Transverse colon (tissue), 4 donors: ENCODE measurements at regions not wholly inside any gene's neighbourhood (a gene's known extent, or its start where the extent isn't known, plus 50 kb on each side); places are given as distances from the start of the nearest gene placed in this dataset.

Experiments used
- DNase-seq: peaks from one replicate; pipeline ENCODE4 v3.0.0-alpha.2; 2019
- H3K27ac ChIP-seq, 4 donors: fragments of 200-600 bp; sonication (generic); 2 replicates each; pipeline ENCODE4 v1.5.1; 2016 to 2018; ENCODE audit warnings: inconsistent platforms in 4 of 4
- H3K27me3 ChIP-seq: fragments of 200-600 bp; sonication (generic); 2 replicates; pipeline ENCODE4 v1.5.1; 2017; ENCODE audit warnings: inconsistent platforms
- H3K36me3 ChIP-seq, 4 donors: fragments of 200-600 bp; sonication (generic); 2 replicates each; pipeline ENCODE4 v1.5.1; 2017 to 2019; ENCODE audit warnings: inconsistent platforms in 4 of 4
- H3K4me1 ChIP-seq, 4 donors: fragments of 200-600 bp; sonication (generic); 2 replicates each; pipeline ENCODE4 v1.5.1; 2017 to 2020; ENCODE audit warnings: inconsistent platforms in 4 of 4
- H3K4me3 ChIP-seq, 4 donors: fragments of 200-600 bp; sonication (generic); 1 replicate in 1 of 4; 2 replicates in 3 of 4; pipeline versions ENCODE4 v1.5.1 to v1.6.1; 2017 to 2019; ENCODE audit warnings: inconsistent platforms in 4 of 4
- H3K9me3 ChIP-seq, 2 donors: fragments of 200-600 bp; sonication (generic); 2 replicates each; pipeline ENCODE4 v1.5.1; 2017 to 2019; ENCODE audit warnings: inconsistent platforms in 2 of 2
- CTCF ChIP-seq, 5 experiments: fragments of 200-600 bp in 3 of 5; fragments of 450-650 bp in 2 of 5; sonication (generic) in 3 of 5; IDR thresholded peaks; 1 replicate in 2 of 5; 2 replicates in 3 of 5; pipeline ENCODE4 v1.5.1; 2016 to 2017; ENCODE audit warnings: antibody characterized with exemption in 5 of 5, inconsistent platforms in 3 of 5, mild to moderate bottlenecking in 2 of 5, moderate library complexity in 1 of 5
- EP300 ChIP-seq: sonication (generic); formaldehyde crosslinking; IDR thresholded peaks from one replicate; pipeline ENCODE4 v1.6.1; 2017; ENCODE audit warnings: antibody characterized with exemption, low read depth
- POLR2A ChIP-seq: fragments of 450-650 bp; IDR thresholded peaks from one replicate; pipeline ENCODE4 v1.6.1; 2016; ENCODE audit warnings: antibody characterized with exemption, mild to moderate bottlenecking, moderate library complexity
- POLR2AphosphoS5 ChIP-seq, 3 donors: sonication (generic); formaldehyde crosslinking; IDR thresholded peaks; one replicate each; pipeline ENCODE4 v1.6.1; 2016; ENCODE audit warnings: antibody characterized with exemption in 3 of 3
- WGBS, 2 donors: methylation state at CpG; one replicate each; pipeline ENCODE4 v1.1.5; 2018; ENCODE audit warnings: low coverage in 1 of 2; 5-methylcytosine and 5-hydroxymethylcytosine counted together
- in situ Hi-C, 4 donors: fragments of 200-750 bp; cut with MboI; loops; one replicate each; pipeline versions ENCODE4 v1.15.0 to v1.15.1; 2017; ENCODE audit warnings: low sequenced_read_pairs in 3 of 4, low pct_ligation_motif_present in 1 of 4, low pct_unique_long_range_greater_than_20kb in 1 of 4
- intact Hi-C: fragments of 100-400 bp; cut with DNase I; formaldehyde crosslinking; loops from one replicate; pipeline ENCODE4 v1.15.1; 2023; ENCODE audit warnings: low total_unique reads

- in situ Hi-C loops (loop anchor here in 1 of 4 donors (25.0 kb wide), 1 partner anchor 212 kb away; no protein-coding TSS in a partner anchor), intact Hi-C loops (no loop called here)
- H3K4me3 ChIP-seq = no peak overlapping the region
- H3K9me3 ChIP-seq = no peaks in the 10 kb centered on the region
- no peaks in the 10 kb centered on the region for H3K27me3 ChIP-seq
- peaks cover 0 to 9% (median 3%) of the 10 kb centered on the region in 4 donors for H3K4me1 ChIP-seq
- 80 to 84% methylated on average over 5 of the region's 5 CpGs for WGBS, 2 donors
- no peak overlapping the region for H3K27ac ChIP-seq
- TF ChIP-seq EP300 (no peak), POLR2AphosphoS5 (IDR thresholded peaks at IDR 0.05) (no peak), POLR2A (no peak), CTCF (IDR thresholded peaks at IDR 0.05) (no peak)
- no peaks in the 10 kb centered on the region for H3K36me3 ChIP-seq
- DNase-seq = no peak
Measured at GRCh38 chr12:69074556-69075349, 141.8 kb upstream of the CPM start.

- no peak for DNase-seq
- 57 to 60% methylated on average over 2 to 5 of the region's 5 CpGs for WGBS, 2 donors
- intact Hi-C loops (no loop called here), in situ Hi-C loops (no loop called here)
- Histone ChIP-seq H3K9me3 (no peaks in the 10 kb centered on the region), H3K4me1 (peaks cover 0 to 5% (median 0%) of the 10 kb centered on the region in 4 donors), H3K27ac (no peak overlapping the region), H3K36me3 (no peaks in the 10 kb centered on the region), H3K4me3 (no peak overlapping the region), H3K27me3 (no peaks in the 10 kb centered on the region)
- TF ChIP-seq POLR2AphosphoS5 (IDR thresholded peaks at IDR 0.05) = no peak
- no peak for TF ChIP-seq CTCF (IDR thresholded peaks at IDR 0.05)
- no peak for TF ChIP-seq EP300
- no peak for TF ChIP-seq POLR2A
Measured at GRCh38 chr12:69083689-69084088, 150.7 kb upstream of the CPM start.

- DNase-seq = no peak
- no peak for TF ChIP-seq EP300
- TF ChIP-seq POLR2AphosphoS5 (IDR thresholded peaks at IDR 0.05) = no peak
- TF ChIP-seq CTCF (IDR thresholded peaks at IDR 0.05) = no peak
- no peak for TF ChIP-seq POLR2A
- no peaks in the 10 kb centered on the region for H3K27me3 ChIP-seq
- intact Hi-C loops = no loop called here
- no peaks in the 10 kb centered on the region for H3K36me3 ChIP-seq
- no peak overlapping the region for H3K27ac ChIP-seq
- H3K4me1 ChIP-seq = peaks cover 0 to 5% (median 0%) of the 10 kb centered on the region in 4 donors
- H3K4me3 ChIP-seq = no peak overlapping the region
- in situ Hi-C loops = no loop called here
- H3K9me3 ChIP-seq = no peaks in the 10 kb centered on the region
Measured at GRCh38 chr12:69084816-69085378, 151.9 kb upstream of the CPM start.

- no peak for TF ChIP-seq POLR2AphosphoS5 (IDR thresholded peaks at IDR 0.05)
- WGBS, 2 donors = 86 to 89% methylated on average over 2 of the region's 2 CpGs
- Histone ChIP-seq H3K36me3 (no peaks in the 10 kb centered on the region), H3K4me1 (peaks cover 0 to 5% (median 0%) of the 10 kb centered on the region in 4 donors), H3K9me3 (no peaks in the 10 kb centered on the region), H3K27me3 (no peaks in the 10 kb centered on the region), H3K27ac (no peak overlapping the region), H3K4me3 (no peak overlapping the region)
- no peak for DNase-seq
- in situ Hi-C loops (no loop called here), intact Hi-C loops (no loop called here)
Measured at GRCh38 chr12:69085852-69086251, 152.9 kb upstream of the CPM start.
